Tibial nerve (tissue), 4 donors: ENCODE measurements at regions not wholly inside any gene's neighbourhood (a gene's known extent, or its start where the extent isn't known, plus 50 kb on each side); places are given as distances from the start of the nearest gene placed in this dataset.
"Not testable (repeated sequence)": the region's sequence is repeated elsewhere in the genome, so short reads cannot be mapped to it uniquely, and the experiment has no call there.

Experiments used
- DNase-seq, 2 donors: peaks; one replicate each; pipeline ENCODE4 v3.0.0-alpha.2; 2019; ENCODE audit warnings: low spot score in 2 of 2
- H3K27ac ChIP-seq, 4 donors: fragments of 200-600 bp; sonication (generic) in 3 of 4; one replicate each; pipeline ENCODE4 v1.5.1; 2017 to 2019; ENCODE audit warnings: mild to moderate bottlenecking in 1 of 4
- H3K27me3 ChIP-seq, 2 donors: fragments of 200-600 bp; sonication (generic) in 1 of 2; one replicate each; pipeline versions ENCODE4 v1.5.1 to v1.6.0; 2017 to 2019
- H3K36me3 ChIP-seq, 3 donors: fragments of 200-600 bp; sonication (generic); one replicate each; pipeline ENCODE4 v1.5.1; 2018 to 2019
- H3K4me1 ChIP-seq, 4 donors: fragments of 200-600 bp; sonication (generic) in 3 of 4; one replicate each; pipeline ENCODE4 v1.5.1; 2017 to 2019
- H3K4me3 ChIP-seq, 4 donors: fragments of 200-600 bp; sonication (generic) in 3 of 4; one replicate each; pipeline ENCODE4 v1.5.1; 2017 to 2019; ENCODE audit warnings: mild to moderate bottlenecking in 1 of 4, moderate library complexity in 1 of 4
- H3K9me3 ChIP-seq, 4 donors: fragments of 200-600 bp; sonication (generic) in 3 of 4; one replicate each; pipeline ENCODE4 v1.5.1; 2017 to 2019
- CTCF ChIP-seq, 5 experiments: fragments of 200-600 bp in 3 of 5; fragments of 450-650 bp in 2 of 5; sonication (generic) in 3 of 5; IDR thresholded peaks; one replicate each; pipeline ENCODE4 v1.5.1; 2016 to 2019; ENCODE audit warnings: antibody characterized with exemption in 5 of 5, mild to moderate bottlenecking in 3 of 5, moderate library complexity in 2 of 5
- EP300 ChIP-seq, 2 donors: sonication (generic); formaldehyde crosslinking; IDR thresholded peaks; one replicate each; pipeline ENCODE4 v1.6.1; 2017; ENCODE audit warnings: antibody characterized with exemption in 2 of 2, mild to moderate bottlenecking in 1 of 2
- POLR2A ChIP-seq, 2 donors: fragments of 450-650 bp; IDR thresholded peaks; one replicate each; pipeline ENCODE4 v1.6.1; 2017; ENCODE audit warnings: antibody characterized with exemption in 2 of 2, mild to moderate bottlenecking in 2 of 2, moderate library complexity in 2 of 2
- WGBS, 2 donors: methylation state at CpG; one replicate each; pipeline ENCODE4 v1.1.5; 2018; 5-methylcytosine and 5-hydroxymethylcytosine counted together

- H3K4me3 ChIP-seq = no peak overlapping the region
- no peak for DNase-seq
- H3K27me3 ChIP-seq = no peaks in the 10 kb centered on the region
- no peaks in the 10 kb centered on the region for H3K36me3 ChIP-seq
- no peak overlapping the region for H3K27ac ChIP-seq
- WGBS, 2 donors = 34 to 40% methylated on average over 5 of the region's 5 CpGs
- H3K9me3 ChIP-seq = no peaks in the 10 kb centered on the region
- no peaks in the 10 kb centered on the region for H3K4me1 ChIP-seq
- TF ChIP-seq CTCF (IDR thresholded peaks at IDR 0.05) (peak in 2 of 5 experiments; percentile 16 to 20), POLR2A (IDR thresholded peaks at IDR 0.05) (no peak)
Observed at GRCh38 chr12:54725233-54725843, 77.2 kb upstream of the DCD start.

DNA sequence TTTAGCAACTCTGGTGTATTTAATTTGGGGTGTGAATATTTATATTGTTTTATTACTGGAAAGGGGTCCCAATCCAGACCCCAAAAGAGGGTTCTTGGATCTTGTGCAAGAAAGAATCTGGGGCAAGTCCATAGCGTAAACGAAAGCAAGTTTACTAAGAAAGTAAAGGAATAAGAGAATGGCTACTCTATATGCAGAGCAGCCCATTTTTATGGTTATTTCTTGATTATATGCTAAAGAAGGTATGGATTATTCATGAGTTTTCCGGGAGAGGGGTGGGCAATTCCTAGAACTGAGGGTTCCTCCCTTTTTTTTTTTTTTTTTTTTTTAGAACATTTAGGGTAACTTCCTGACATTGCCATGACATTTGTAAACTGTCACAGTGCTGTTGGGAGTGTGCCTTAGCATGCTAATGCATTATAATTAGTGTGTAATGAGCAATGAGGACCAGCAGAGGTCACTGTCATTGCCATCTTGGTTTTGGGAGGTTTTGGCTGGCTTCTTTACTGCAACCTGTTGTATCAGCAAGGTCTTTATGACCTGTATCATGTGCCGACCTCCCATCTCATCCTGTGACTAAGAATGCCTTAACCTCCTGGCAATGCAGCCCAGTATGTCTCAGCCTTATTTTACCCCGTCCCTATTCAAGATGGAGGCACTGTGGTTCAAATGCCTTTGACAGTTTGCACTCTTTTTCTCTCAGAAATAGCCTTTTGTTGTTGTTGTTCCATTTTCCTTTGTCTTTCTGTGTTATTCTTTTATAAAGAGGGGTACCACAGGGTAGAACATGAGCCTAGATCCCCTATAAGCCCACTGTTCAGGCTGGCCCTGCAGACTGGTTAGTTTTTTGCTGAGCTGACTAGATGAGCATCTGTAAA lies 75.5 kb upstream of the DCD start:
- DNase-seq = no peak
- Histone ChIP-seq H3K4me3 (no peak overlapping the region), H3K4me1 (no peaks in the 10 kb centered on the region), H3K9me3 (no peaks in the 10 kb centered on the region), H3K27me3 (no peaks in the 10 kb centered on the region), H3K36me3 (no peaks in the 10 kb centered on the region), H3K27ac (no peak overlapping the region)
- WGBS, 2 donors = 70 to 80% methylated on average over 5 of the region's 5 CpGs
- peak in 1 of 5 experiments; percentile 21 for TF ChIP-seq CTCF (IDR thresholded peaks at IDR 0.05)
- TF ChIP-seq POLR2A (IDR thresholded peaks at IDR 0.05) = no peak

DNA sequence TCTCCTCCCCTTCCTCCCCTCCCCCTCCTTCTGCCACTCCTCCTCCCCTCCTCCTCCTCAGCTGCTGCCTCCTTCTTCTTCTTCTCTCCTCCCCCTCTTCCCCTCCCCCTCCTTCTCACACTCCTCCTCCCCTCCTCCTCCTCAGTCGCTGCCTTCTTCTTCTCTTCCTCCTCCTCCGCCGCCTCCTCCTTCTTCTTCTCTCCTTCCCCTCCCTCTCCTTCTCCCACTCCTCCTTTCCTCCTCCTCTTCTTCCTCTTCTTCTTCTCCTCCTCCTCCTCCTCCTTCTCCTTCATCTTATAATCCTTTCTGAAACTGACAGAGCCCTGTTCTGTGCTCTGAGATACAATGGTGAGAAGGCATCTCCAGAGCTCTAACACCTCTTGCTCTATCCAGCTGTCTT lies 73.1 kb upstream of the DCD start:
- Histone ChIP-seq H3K36me3 (no peaks in the 10 kb centered on the region), H3K4me1 (no peaks in the 10 kb centered on the region), H3K27me3 (no peaks in the 10 kb centered on the region), H3K4me3 (no peak overlapping the region), H3K27ac (no peak overlapping the region), H3K9me3 (no peaks in the 10 kb centered on the region)
- TF ChIP-seq POLR2A (IDR thresholded peaks at IDR 0.05) (no peak), EP300 (IDR thresholded peaks at IDR 0.05) (no peak), CTCF (IDR thresholded peaks at IDR 0.05) (no peak)
- WGBS, 2 donors = 65 to 75% methylated on average over 3 of the region's 3 CpGs
- no peak for DNase-seq

DNA sequence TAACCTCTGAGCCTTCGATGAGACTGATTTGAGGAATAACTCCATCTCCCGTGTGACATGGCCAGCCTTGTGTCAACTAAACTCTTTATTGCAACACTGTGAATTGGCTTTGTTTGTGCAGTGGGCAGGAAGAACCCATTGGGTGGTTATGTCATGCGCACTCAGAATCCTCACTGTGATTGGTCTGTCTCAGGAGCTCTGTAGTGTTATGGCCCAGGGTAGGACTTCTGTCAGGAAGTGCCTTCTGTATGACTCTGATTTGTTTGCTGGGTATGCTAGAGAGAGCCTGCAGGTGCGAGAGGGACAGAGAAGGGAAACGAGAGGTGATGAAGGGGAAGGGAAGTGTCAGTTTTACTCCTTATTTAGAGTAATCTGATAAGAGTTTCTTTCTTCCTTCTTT lies 71.5 kb upstream of the DCD start:
- Histone ChIP-seq H3K27me3 (peaks cover 0 to 6% of the 10 kb centered on the region in 2 donors), H3K36me3 (no peaks in the 10 kb centered on the region), H3K27ac (no peak overlapping the region), H3K4me3 (no peak overlapping the region), H3K9me3 (no peaks in the 10 kb centered on the region), H3K4me1 (no peaks in the 10 kb centered on the region)
- no peak for DNase-seq
- 71 to 77% methylated on average over 5 of the region's 5 CpGs for WGBS, 2 donors
- TF ChIP-seq CTCF (IDR thresholded peaks at IDR 0.05) = no peak
- TF ChIP-seq EP300 (IDR thresholded peaks at IDR 0.05) = no peak
- no peak for TF ChIP-seq POLR2A (IDR thresholded peaks at IDR 0.05)

DNA sequence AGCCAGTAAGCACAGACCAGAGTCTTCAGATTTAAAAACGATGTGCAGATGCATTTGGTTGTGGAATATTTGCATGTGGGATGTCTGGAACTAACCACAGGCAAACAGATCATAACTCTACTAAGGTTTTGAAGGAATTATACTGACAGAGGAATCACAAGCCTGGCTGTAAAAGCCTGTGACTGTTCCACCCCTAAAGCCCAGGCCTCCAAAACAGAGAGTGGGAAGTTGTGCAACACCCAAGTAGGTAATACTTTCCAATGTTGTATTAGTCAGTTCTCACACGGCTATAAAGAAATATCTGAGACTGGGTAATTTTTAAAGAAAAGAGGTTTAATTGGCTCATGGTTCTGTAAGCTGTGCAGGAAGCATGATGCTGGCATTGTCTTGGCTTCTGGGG lies 68.1 kb upstream of the DCD start:
- 21 to 24% methylated on average over 2 of the region's 2 CpGs for WGBS, 2 donors

GRCh38 chr12:54713876-54714275 lies 65.7 kb upstream of the DCD start:
- H3K27ac ChIP-seq, H3K27me3 ChIP-seq, H3K4me1 ChIP-seq, H3K36me3 ChIP-seq, DNase-seq, H3K9me3 ChIP-seq, H3K4me3 ChIP-seq: not testable (repeated sequence)
- WGBS, 2 donors = 70 to 71% methylated on average over 3 of the region's 3 CpGs

More for the DNA sequence above, 68.1 kb upstream of the DCD start:
- no peaks in the 10 kb centered on the region for H3K4me1 ChIP-seq
- H3K9me3 ChIP-seq = no peaks in the 10 kb centered on the region
- H3K27ac ChIP-seq = no peak overlapping the region
- no peak overlapping the region for H3K4me3 ChIP-seq
- H3K36me3 ChIP-seq = no peaks in the 10 kb centered on the region
- no peak for DNase-seq
- TF ChIP-seq POLR2A (IDR thresholded peaks at IDR 0.05) (no peak), CTCF (IDR thresholded peaks at IDR 0.05) (no peak), EP300 (IDR thresholded peaks at IDR 0.05) (no peak)
- H3K27me3 ChIP-seq = peaks cover 0 to 8% of the 10 kb centered on the region in 2 donors
